DND-41 (cell line): ENCODE measurements at regions not wholly inside any gene's neighbourhood (a gene's known extent, or its start where the extent isn't known, plus 50 kb on each side); places are given as distances from the start of the nearest gene placed in this dataset.

ENCODE experiments used
- ATAC-seq: fragments of 200-7000 bp; cut with Tn5 transposase; 3 replicates; pipeline ENCODE4 v1.9.1; 2021; ENCODE audit warnings: low read depth; ENCODE audit not compliant: insufficient read depth
- DNase-seq: peaks from one replicate; pipeline ENCODE4 v3.0.0-alpha.2; 2020
- H2AFZ ChIP-seq: 2 replicates; pipeline ENCODE4 v1.6.0; 2012; ENCODE audit warnings: low read depth, low read length
- H3K27ac ChIP-seq: 2 replicates; pipeline ENCODE4 v1.5.1; 2012; ENCODE audit warnings: low read length, inconsistent platforms
- H3K27me3 ChIP-seq: fragments of 200-600 bp; sonication (generic); 2 replicates; pipeline ENCODE4 v1.6.0; 2012; ENCODE audit warnings: low read length, mild to moderate bottlenecking, inconsistent platforms; ENCODE audit not compliant: insufficient read depth, poor library complexity
- H3K36me3 ChIP-seq: 2 replicates; pipeline ENCODE4 v1.5.1; 2012; ENCODE audit warnings: low read length, inconsistent platforms; ENCODE audit not compliant: insufficient read depth
- H3K4me1 ChIP-seq: 2 replicates; pipeline ENCODE4 v1.5.1; 2012; ENCODE audit warnings: mild to moderate bottlenecking, low read length; ENCODE audit not compliant: insufficient read depth
- H3K4me2 ChIP-seq: 2 replicates; pipeline ENCODE4 v1.6.0; 2012; ENCODE audit warnings: mild to moderate bottlenecking, moderate library complexity, low read length, inconsistent platforms; ENCODE audit not compliant: insufficient read depth
- H3K4me3 ChIP-seq, 2 experiments: fragments of 200-600 bp in 1 of 2; shearing (Covaris generic) in 1 of 2; 2 replicates each; pipeline ENCODE4 v1.5.1; 2012 to 2016; ENCODE audit warnings: inconsistent platforms in 2 of 2, low read length in 2 of 2, mild to moderate bottlenecking in 2 of 2, low read depth in 1 of 2, moderate library complexity in 1 of 2
- H3K79me2 ChIP-seq: 2 replicates; pipeline ENCODE4 v1.6.0; 2012; ENCODE audit warnings: low read length, inconsistent platforms; ENCODE audit not compliant: insufficient read depth
- H3K9ac ChIP-seq: 2 replicates; pipeline ENCODE4 v1.6.0; 2012; ENCODE audit warnings: low read depth, mild to moderate bottlenecking, inconsistent platforms, low read length, moderate library complexity
- H3K9me3 ChIP-seq: 2 replicates; pipeline ENCODE4 v1.5.1; 2012; ENCODE audit warnings: low read length, moderate library complexity, mild to moderate bottlenecking, inconsistent platforms; ENCODE audit not compliant: insufficient read depth, severe bottlenecking
- H4K20me1 ChIP-seq: 2 replicates; pipeline ENCODE4 v1.6.0; 2012; ENCODE audit warnings: low read length; ENCODE audit not compliant: insufficient read depth
- EZH2 ChIP-seq: IDR thresholded peaks from 3 replicates; pipeline ENCODE4 v1.6.1; 2012; ENCODE audit warnings: borderline replicate concordance, low read depth, mild to moderate bottlenecking, moderate library complexity, low read length, inconsistent platforms; ENCODE audit not compliant: severe bottlenecking
- TF ChIP-seq, protein P1 (sequence below): IDR thresholded peaks from 2 replicates; pipeline ENCODE4 v1.5.1; 2012; ENCODE audit warnings: borderline replicate concordance, low read length, moderate library complexity, mild to moderate bottlenecking; ENCODE audit not compliant: poor library complexity, severe bottlenecking; ENCODE audit errors: extremely low read depth

DNA sequence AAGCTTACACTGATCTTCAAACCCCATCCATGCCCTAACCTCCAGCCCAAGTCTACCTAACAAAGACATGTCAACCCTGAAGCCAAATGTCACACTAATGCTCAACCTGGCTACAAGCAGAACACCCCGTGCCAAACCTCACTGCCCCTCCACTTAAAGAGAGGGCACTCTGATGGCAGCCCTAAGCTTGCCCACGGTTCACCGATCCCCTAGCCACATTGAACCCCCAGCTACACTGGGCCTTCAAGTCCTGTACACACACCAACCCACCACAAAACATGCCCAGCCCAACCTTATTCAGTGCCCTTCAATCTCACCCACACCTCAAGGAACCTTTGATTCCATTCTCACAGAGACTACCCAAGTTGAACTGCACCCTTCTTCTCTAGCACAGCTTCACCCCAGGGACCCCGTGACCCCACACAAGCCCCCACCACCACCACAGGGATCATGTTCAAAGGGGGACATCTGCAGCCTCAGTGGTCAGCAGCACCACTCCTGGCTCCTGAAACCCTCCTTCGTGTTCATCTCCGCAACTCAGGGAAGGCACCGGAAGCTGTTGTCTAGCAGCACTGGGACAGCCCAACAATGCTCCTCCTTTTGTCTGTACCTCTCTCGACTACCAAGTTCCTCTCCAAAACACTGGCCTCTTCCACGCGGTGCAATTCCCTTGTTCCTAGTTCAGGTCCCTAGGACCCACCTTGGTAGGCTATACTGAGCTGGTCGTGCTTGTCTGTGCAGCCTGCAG, 218.8 kb downstream of the CYP26B1 start:
- Histone ChIP-seq H3K9ac (no peak overlapping the region), H3K4me3 (no peak overlapping the region), H3K27me3 (no peaks in the 10 kb centered on the region), H3K9me3 (no peaks in the 10 kb centered on the region), H2AFZ (no peak overlapping the region), H4K20me1 (no peaks in the 10 kb centered on the region), H3K4me2 (no peak overlapping the region), H3K79me2 (no peaks in the 10 kb centered on the region), H3K27ac (no peak overlapping the region), H3K4me1 (no peaks in the 10 kb centered on the region), H3K36me3 (no peaks in the 10 kb centered on the region)
- no peak for DNase-seq
- no peak for TF ChIP-seq EZH2
- TF ChIP-seq, protein P1, sequence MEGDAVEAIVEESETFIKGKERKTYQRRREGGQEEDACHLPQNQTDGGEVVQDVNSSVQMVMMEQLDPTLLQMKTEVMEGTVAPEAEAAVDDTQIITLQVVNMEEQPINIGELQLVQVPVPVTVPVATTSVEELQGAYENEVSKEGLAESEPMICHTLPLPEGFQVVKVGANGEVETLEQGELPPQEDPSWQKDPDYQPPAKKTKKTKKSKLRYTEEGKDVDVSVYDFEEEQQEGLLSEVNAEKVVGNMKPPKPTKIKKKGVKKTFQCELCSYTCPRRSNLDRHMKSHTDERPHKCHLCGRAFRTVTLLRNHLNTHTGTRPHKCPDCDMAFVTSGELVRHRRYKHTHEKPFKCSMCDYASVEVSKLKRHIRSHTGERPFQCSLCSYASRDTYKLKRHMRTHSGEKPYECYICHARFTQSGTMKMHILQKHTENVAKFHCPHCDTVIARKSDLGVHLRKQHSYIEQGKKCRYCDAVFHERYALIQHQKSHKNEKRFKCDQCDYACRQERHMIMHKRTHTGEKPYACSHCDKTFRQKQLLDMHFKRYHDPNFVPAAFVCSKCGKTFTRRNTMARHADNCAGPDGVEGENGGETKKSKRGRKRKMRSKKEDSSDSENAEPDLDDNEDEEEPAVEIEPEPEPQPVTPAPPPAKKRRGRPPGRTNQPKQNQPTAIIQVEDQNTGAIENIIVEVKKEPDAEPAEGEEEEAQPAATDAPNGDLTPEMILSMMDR: no peak
- ATAC-seq: no peak

GRCh38 chr2:71927757-71928715, 219.6 kb downstream of the CYP26B1 start:
- no peaks in the 10 kb centered on the region for H3K4me1 ChIP-seq
- H3K4me2 ChIP-seq: no peak overlapping the region
- no peak overlapping the region for H3K9ac ChIP-seq
- no peaks in the 10 kb centered on the region for H3K79me2 ChIP-seq
- no peak for DNase-seq
- H3K27me3 ChIP-seq: no peaks in the 10 kb centered on the region
- TF ChIP-seq, protein P1: no peak
- no peak for TF ChIP-seq EZH2
- H3K4me3 ChIP-seq: no peak overlapping the region
- no peaks in the 10 kb centered on the region for H3K9me3 ChIP-seq
- no peak overlapping the region for H2AFZ ChIP-seq
- H4K20me1 ChIP-seq: no peaks in the 10 kb centered on the region
- H3K36me3 ChIP-seq: no peaks in the 10 kb centered on the region
- ATAC-seq: no peak
- H3K27ac ChIP-seq: no peak overlapping the region

DNA sequence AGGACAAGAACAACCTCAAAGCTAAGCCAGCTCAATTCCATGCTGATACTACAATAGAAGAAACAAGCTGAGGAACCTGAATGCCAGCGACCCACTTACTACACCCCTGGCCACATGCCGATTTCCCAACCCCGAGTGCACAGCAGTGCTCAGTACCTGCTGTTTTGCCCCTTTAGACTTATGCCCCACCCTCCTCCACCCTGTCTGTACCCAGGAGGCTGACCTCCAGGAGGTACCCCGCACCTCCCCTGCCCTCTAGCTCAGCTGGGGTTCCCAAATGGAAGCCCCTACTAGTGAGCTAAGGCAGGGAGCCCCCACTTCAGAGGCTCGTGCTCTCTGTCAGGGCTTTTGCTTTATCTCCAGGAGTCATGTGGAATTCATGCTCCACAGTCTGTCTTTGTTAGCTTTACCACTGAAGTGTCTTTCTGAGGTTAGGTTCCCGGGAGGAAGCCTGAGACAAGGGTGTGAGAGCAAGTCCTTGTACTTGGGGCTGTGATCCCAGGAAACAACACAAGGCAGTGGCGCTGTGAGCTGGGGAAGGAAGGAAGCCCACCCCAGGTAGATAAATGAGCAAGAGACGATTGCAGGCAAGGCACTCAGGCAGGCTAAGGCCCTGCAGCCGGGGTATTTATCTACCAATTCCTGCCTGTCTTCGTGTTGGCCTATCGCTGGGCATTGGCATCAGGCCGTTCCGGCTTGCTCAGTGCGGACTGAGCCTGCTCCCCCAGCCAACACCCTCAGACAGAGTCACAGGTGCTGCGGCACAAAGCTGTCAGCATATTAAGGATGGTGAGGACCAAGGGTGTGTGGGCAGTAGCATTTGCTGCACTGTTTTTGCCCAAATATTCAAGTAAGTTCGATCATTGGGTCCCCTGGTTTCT, 220.5 kb downstream of the CYP26B1 start:
- Histone ChIP-seq H4K20me1 (no peaks in the 10 kb centered on the region), H3K27me3 (no peaks in the 10 kb centered on the region), H3K9me3 (no peaks in the 10 kb centered on the region), H3K4me3 (no peak overlapping the region), H2AFZ (no peak overlapping the region), H3K27ac (no peak overlapping the region), H3K4me2 (no peak overlapping the region), H3K36me3 (no peaks in the 10 kb centered on the region), H3K9ac (no peak overlapping the region), H3K79me2 (no peaks in the 10 kb centered on the region), H3K4me1 (no peaks in the 10 kb centered on the region)
- ATAC-seq (no peak), DNase-seq (no peak)
- TF ChIP-seq EZH2: no peak
- TF ChIP-seq, protein P1: no peak
